ENCODE measurements at regions not wholly inside any gene's neighbourhood (a gene's known extent, or its start where the extent isn't known, plus 50 kb on each side); places are given as distances from the start of the nearest gene placed in this dataset.

- ATAC-seq (ENCODE audit: poor library complexity) (no peak), DNase-seq (no peak)
- no peaks in the 10 kb centered on the region for H3K9me3 Mint-ChIP-seq
- Histone ChIP-seq H3K4me3 (ENCODE audit: low read length) (no peak overlapping the region), H3K27ac (ENCODE audit: low read depth in 1 of 2, low read length in 2 of 2) (no peak overlapping the region), H3K27me3 (ENCODE audit: control insufficient read depth in 1 of 2, insufficient read depth in 2 of 2, low read length in 2 of 2) (peaks cover 0 to 4% of the 10 kb centered on the region in 2 experiments), H3K36me3 (ENCODE audit: insufficient read depth, low read length) (no peaks in the 10 kb centered on the region), H3K4me1 (ENCODE audit: insufficient read depth, low read length) (no peaks in the 10 kb centered on the region), H3K9me3 (ENCODE audit: control insufficient read depth in 1 of 2, insufficient read depth in 1 of 2, low read length in 2 of 2) (peaks cover 0 to 6% of the 10 kb centered on the region in 2 experiments)
- no peaks in the 10 kb centered on the region for H3K27me3 Mint-ChIP-seq
- no peaks in the 10 kb centered on the region for H3K36me3 Mint-ChIP-seq (ENCODE audit: low read depth)
- POLR2A ChIA-PET: no interaction called here
- TF ChIP-seq, protein P1, sequence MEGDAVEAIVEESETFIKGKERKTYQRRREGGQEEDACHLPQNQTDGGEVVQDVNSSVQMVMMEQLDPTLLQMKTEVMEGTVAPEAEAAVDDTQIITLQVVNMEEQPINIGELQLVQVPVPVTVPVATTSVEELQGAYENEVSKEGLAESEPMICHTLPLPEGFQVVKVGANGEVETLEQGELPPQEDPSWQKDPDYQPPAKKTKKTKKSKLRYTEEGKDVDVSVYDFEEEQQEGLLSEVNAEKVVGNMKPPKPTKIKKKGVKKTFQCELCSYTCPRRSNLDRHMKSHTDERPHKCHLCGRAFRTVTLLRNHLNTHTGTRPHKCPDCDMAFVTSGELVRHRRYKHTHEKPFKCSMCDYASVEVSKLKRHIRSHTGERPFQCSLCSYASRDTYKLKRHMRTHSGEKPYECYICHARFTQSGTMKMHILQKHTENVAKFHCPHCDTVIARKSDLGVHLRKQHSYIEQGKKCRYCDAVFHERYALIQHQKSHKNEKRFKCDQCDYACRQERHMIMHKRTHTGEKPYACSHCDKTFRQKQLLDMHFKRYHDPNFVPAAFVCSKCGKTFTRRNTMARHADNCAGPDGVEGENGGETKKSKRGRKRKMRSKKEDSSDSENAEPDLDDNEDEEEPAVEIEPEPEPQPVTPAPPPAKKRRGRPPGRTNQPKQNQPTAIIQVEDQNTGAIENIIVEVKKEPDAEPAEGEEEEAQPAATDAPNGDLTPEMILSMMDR (IDR thresholded peaks at IDR 0.05): no peak
- no peak overlapping the region for H3K4me3 Mint-ChIP-seq
- intact Hi-C loops (cut with DNase I, micrococcal nuclease): no loop called here
- no peak overlapping the region for H3K27ac Mint-ChIP-seq
- H3K4me1 Mint-ChIP-seq (ENCODE audit: low read depth): no peaks in the 10 kb centered on the region
- CTCF ChIA-PET: no interaction called here
These were observed 79.4 kb upstream of the ADRA2C start for GRCh38 chr4:3686753-3687152.

DNA sequence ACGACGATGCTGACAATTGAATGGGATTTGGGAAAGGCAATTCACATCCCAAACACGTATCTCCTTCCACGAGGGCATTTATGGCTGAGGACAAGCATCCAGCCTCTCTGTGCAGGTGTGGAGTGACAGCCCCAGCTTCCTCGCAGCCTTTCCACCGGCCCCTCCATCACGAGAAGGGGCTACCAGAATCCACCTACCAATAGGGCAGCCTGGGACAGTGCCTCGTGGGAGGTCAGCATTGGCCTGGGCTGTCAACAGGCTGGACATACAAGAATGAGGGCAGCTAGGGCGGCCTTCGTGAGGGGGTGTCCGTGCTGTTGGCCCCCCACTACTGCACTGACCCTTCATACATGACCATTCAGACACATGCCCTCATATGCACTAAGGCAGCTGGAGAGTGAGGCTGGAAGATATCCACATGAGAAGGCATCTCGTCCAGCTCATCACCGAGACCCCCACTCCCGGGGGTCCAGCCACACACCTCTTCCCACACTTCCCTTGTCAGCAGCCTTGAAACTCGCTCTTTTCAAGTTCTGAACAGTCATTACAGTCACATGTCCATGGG is 81.0 kb upstream of the ADRA2C start:
- Histone ChIP-seq H3K27ac (ENCODE audit: low read depth in 1 of 2, low read length in 2 of 2) (no peak overlapping the region), H3K9me3 (ENCODE audit: control insufficient read depth in 1 of 2, insufficient read depth in 1 of 2, low read length in 2 of 2) (no peaks in the 10 kb centered on the region), H3K27me3 (ENCODE audit: control insufficient read depth in 1 of 2, insufficient read depth in 2 of 2, low read length in 2 of 2) (peaks cover 0 to 4% of the 10 kb centered on the region in 2 experiments), H3K4me1 (ENCODE audit: insufficient read depth, low read length) (no peaks in the 10 kb centered on the region), H3K4me3 (ENCODE audit: low read length) (no peak overlapping the region), H3K36me3 (ENCODE audit: insufficient read depth, low read length) (no peaks in the 10 kb centered on the region)
- H3K27ac Mint-ChIP-seq: no peak overlapping the region
- H3K9me3 Mint-ChIP-seq: no peaks in the 10 kb centered on the region
- ATAC-seq (ENCODE audit: poor library complexity): no peak
- H3K4me3 Mint-ChIP-seq: no peak overlapping the region
- DNase-seq: no peak
- H3K36me3 Mint-ChIP-seq (ENCODE audit: low read depth): no peaks in the 10 kb centered on the region
- intact Hi-C loops (cut with DNase I, micrococcal nuclease): no loop called here
- H3K27me3 Mint-ChIP-seq: no peaks in the 10 kb centered on the region
- TF ChIP-seq, protein P1 (IDR thresholded peaks at IDR 0.05): no peak
- H3K4me1 Mint-ChIP-seq (ENCODE audit: low read depth): no peaks in the 10 kb centered on the region
- CTCF ChIA-PET: no interaction called here
- POLR2A ChIA-PET: no interaction called here

DNA sequence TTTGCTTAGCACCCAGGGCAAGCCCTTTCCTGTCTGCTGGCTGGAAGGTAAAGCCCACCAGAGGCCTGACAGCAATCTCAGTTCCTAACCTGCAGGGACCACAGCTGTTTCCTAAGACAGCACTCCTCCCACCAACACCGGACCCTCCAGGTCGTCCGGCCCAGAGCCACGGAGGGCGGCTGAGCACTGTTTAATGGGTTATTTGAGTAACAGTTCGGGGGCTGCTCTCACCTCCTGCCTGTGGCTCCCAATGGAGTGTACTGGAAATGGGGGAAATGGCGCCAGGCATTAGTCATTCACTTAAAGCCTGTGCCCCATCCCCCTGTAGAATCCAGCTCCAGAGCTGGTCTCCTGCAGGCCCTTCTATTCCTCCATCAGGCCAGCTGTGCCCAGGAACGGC is 81.6 kb upstream of the ADRA2C start:
- H3K27me3 ChIP-seq (ENCODE audit: control insufficient read depth in 1 of 2, insufficient read depth in 2 of 2, low read length in 2 of 2): peaks cover 0 to 4% of the 10 kb centered on the region in 2 experiments
- H3K9me3 ChIP-seq (ENCODE audit: control insufficient read depth in 1 of 2, insufficient read depth in 1 of 2, low read length in 2 of 2): no peaks in the 10 kb centered on the region
- DNase-seq (no peak), ATAC-seq (ENCODE audit: poor library complexity) (no peak)
- no peaks in the 10 kb centered on the region for H3K9me3 Mint-ChIP-seq
- no peaks in the 10 kb centered on the region for H3K4me1 ChIP-seq (ENCODE audit: insufficient read depth, low read length)
- no peaks in the 10 kb centered on the region for H3K36me3 ChIP-seq (ENCODE audit: insufficient read depth, low read length)
- no peaks in the 10 kb centered on the region for H3K4me1 Mint-ChIP-seq (ENCODE audit: low read depth)
- intact Hi-C loops (cut with DNase I, micrococcal nuclease): no loop called here
- H3K27me3 Mint-ChIP-seq: no peaks in the 10 kb centered on the region
- no peak overlapping the region for H3K4me3 Mint-ChIP-seq
- no peak overlapping the region for H3K27ac Mint-ChIP-seq
- no peaks in the 10 kb centered on the region for H3K36me3 Mint-ChIP-seq (ENCODE audit: low read depth)
- CTCF ChIA-PET: no interaction called here
- no peak overlapping the region for H3K4me3 ChIP-seq (ENCODE audit: low read length)
- POLR2A ChIA-PET: no interaction called here
- H3K27ac ChIP-seq (ENCODE audit: low read depth in 1 of 2, low read length in 2 of 2): no peak overlapping the region
- TF ChIP-seq, protein P1 (IDR thresholded peaks at IDR 0.05): no peak
